ENCODE measurements at regions not wholly inside any gene's neighbourhood (a gene's known extent, or its start where the extent isn't known, plus 50 kb on each side); places are given as distances from the start of the nearest gene placed in this dataset.
A peak's percentile ranks its signal among the peaks of the same experiment; 100 is the strongest.

DNA sequence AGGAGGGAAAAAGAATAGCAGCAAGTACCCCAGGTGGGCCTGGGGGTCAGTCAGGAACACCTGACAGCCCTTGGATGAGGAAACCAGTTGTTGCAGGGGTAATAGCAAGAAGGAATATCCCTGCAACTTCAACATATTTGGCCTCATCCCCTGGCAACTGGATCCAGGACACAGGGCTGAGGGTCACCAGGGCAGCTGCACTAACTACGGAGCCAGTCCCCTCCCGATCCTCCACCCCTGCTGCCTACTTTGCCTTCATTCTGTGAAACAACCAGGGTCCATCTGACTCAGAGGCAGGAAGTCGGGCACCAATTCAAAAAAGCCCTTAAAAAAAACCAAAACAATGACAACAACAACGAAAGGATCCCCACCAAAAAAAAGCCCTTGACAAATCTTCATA, 52.9 kb downstream of the FRMPD3 start:
- DNase-seq = no peak

GRCh38 chrX:107504006-107504405, 54.6 kb downstream of the FRMPD3 start:
- DNase-seq = no peak

- DNase-seq = no peak
Measured at GRCh38 chrX:107505223-107505622, 55.8 kb downstream of the FRMPD3 start.

GRCh38 chrX:107506596-107507031, 57.2 kb downstream of the FRMPD3 start:
- no peak for DNase-seq

- DNase-seq = no peak
Measured at GRCh38 chrX:107507093-107507743, 57.8 kb downstream of the FRMPD3 start.

- DNase-seq = no peak
Measured at GRCh38 chrX:107507744-107508117, 58.3 kb downstream of the FRMPD3 start.

- no peak for DNase-seq
Measured at GRCh38 chrX:107508925-107509324, 59.5 kb downstream of the FRMPD3 start.

- DNase-seq = no peak
Measured at GRCh38 chrX:107514944-107515343, 65.5 kb downstream of the FRMPD3 start.

DNA sequence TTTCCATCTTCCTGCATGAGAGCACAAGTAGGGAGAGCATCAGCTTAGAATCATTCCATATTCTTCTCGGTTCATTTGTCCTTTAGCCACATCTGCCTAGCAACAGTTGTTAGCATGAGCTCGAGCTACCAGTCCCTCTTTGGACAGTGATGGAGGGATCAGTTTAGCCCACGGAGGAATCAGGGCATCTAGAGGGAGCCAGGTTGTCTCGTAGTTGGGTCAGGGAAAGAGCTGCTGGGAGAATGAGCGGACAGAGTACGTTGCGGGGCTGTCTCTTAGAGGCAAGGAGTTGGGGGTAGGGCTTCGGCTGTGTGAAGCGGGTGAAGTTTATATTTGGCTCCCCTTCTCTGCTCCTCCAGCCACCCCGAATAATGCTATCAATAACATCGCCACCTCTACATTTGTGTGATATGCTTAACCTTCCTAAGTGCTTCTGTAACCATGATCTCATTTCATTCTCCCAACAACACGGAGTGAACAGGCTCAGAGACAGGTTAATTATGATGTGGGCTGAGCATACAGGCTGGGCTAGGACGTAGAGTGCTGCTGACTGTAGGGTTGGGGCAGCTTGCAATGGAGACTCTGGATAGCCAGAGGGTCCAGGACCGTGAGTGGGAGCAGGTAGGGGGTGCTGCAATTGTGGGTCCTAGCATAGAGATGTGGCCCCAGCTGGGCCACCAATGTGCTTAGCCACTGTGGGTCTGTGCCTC, 72.6 kb downstream of the FRMPD3 start:
- no peak for DNase-seq

GRCh38 chrX:107522901-107523300, 73.4 kb downstream of the FRMPD3 start:
- no peak for DNase-seq

GRCh38 chrX:107526141-107526540, 76.7 kb downstream of the FRMPD3 start:
- DNase-seq = no peak

GRCh38 chrX:107530141-107530540, 80.7 kb downstream of the FRMPD3 start:
- no peak for DNase-seq

DNA sequence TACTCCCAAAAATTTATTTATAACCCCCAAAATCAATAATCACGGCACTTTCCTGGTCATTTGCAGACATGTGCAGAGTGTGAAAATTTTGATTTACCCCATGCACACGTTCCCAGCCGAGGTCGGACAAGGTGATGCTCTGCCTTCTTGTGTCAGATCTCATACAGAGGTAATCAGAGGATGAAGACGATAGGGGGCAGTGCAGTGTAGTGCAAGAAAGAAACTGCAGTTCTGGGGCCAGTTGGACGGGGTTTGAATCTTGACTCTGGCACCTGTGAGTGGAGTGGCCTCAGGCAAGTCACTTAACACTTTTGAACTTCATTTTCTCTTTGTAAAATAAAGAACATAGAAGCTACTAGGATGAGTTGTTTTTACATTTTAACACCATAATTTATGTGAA, 88.4 kb downstream of the FRMPD3 start:
- no peak for DNase-seq

GRCh38 chrX:107541244-107541643, 87.1 kb upstream of the PRPS1 start:
- no peak for DNase-seq

DNA sequence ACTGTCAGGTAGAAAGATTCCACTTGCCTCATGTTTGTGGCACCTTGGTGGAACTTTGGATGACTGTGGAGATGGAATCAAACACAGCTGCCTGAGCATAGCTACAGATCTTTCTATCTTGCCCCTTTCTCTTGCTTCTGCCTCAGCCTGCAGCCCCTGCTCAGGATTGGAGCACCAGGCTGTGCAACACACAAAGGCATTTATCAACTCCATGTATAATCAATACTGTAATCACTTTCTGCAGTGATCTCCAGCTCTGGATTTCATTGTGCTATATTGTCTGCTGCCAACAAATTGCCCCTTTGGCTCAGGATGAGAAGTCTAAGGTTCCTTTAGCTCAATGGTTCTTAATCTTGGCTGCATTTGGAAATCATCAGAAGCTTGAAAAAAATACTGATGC, 86.3 kb upstream of the PRPS1 start:
- no peak for DNase-seq

DNA sequence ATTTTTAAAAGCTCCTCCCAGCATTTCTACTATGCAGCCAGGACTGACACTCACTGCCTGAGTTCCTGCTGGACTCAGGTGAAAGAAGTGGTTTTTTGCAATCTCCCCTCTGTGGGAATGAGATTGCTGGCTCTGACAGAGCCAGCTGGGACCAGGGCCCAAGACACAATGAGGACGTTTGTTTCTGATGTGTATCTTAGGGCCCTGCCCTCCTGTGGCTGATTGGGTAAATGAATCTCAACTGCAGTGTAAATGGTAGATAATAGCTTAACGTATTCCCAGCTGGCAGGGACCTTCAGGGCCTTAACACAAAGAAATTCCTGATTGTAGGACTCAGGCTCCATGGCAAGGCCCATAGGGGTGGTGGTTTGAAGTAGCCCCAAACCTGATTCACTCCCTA, 85.8 kb upstream of the PRPS1 start:
- DNase-seq = peak; percentile 5

GRCh38 chrX:107547621-107548020, 80.7 kb upstream of the PRPS1 start:
- DNase-seq = no peak

DNA sequence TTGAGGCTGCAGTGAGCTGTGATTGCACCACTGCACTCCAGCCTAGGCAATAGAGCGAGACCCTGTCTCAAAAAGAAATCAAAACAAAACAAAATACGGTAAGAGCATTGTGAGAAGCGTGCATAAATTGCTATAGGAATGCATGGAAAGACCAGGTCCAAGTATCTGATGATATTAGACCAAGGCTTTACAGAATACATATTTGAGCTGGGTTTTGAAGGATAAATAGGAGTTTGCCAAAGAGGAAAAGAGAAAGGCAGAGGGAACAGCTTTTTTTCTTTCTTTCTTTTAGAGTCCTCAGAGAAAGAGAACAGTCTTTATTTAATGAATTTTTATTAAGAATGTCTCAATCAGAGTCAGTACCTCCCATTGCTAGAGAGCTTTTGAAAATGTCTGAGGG, 79.5 kb upstream of the PRPS1 start:
- DNase-seq = no peak

GRCh38 chrX:107549504-107549903, 78.8 kb upstream of the PRPS1 start:
- no peak for DNase-seq

GRCh38 chrX:107551546-107551945, 76.8 kb upstream of the PRPS1 start:
- peak; percentile 30 for DNase-seq

- no peak for DNase-seq
Measured at GRCh38 chrX:107552930-107553329, 75.4 kb upstream of the PRPS1 start.

GRCh38 chrX:107556967-107557366, 71.3 kb upstream of the PRPS1 start:
- DNase-seq = no peak

GRCh38 chrX:107559506-107559905, 68.8 kb upstream of the PRPS1 start:
- DNase-seq = no peak

DNA sequence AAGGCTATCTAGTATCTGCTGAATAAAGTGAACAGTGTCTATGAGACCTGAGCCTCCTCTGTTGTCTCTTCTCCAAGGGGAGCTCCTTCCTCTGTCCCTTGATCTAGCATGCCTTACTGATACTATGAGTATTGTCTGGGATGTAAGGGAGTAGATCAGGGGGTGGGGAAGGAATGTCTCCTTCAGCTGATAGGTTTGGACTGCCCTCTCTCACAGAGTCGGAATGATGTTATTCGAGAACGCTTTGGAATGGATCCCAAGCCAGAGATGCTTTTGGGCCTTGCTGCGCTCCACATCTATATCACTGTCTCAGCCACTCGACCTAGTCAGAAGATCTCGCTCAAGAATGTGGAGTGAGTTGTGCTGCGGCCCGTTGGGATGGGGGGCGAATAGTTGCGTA, 68.3 kb upstream of the PRPS1 start:
- DNase-seq = no peak

- DNase-seq = no peak
Measured at GRCh38 chrX:107560980-107561379, 67.3 kb upstream of the PRPS1 start.

All from NCI-H2029 treated with DMSO at 0.1 percent for 48 hours (cell line).